HCEC 1CT (cell line): ENCODE measurements at regions not wholly inside any gene's neighbourhood (a gene's known extent, or its start where the extent isn't known, plus 50 kb on each side); places are given as distances from the start of the nearest gene placed in this dataset.
"Not testable (repeated sequence)": the region's sequence is repeated elsewhere in the genome, so short reads cannot be mapped to it uniquely, and the experiment has no call there.

Experiments used
- DNase-seq: peaks from one replicate; pipeline ENCODE4 v3.0.0-alpha.2; 2017

DNA sequence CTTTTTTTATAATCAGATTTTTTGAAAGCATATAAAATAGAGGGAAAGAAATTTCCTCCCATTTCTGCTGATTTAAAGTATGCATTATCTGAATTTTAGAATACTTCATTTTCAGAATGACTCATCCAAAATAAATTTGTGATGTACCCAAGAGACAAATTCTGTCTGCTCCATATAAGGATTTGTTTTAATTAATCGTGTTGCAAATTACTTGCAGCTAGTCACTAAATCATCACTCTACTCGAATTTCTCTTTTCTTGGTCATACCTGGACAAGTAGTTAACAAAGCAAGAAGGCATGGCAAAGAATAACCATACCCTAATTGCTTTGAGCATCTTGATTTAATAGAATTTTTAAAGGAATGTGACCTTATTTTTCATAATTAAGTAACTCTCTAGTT lies 284.1 kb upstream of the GRAMD2B start:
- DNase-seq, result peak; percentile 47

DNA sequence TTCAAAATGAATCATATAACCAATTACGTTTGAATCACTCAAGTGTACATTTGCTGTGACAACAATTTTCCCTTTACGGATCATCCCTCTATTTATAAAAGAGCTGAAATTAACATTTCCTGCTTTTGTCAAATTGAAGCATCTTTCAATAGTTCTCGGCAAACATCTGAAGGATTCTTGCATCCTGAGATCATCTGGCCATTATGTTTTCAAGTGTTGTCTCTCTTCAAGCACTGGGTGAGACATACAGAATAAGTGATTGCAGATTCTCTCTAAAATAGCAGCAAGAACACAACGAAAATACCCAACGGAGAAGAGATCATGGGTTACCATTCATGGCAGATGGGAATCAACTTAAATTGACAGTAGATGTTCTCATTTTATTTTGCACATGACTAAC lies 283.4 kb upstream of the GRAMD2B start:
- peak; percentile 68 for DNase-seq

GRCh38 chr5:126143622-126144021 lies 279.6 kb upstream of the GRAMD2B start:
- DNase-seq, result no peak

GRCh38 chr5:126150319-126150718 lies 272.9 kb upstream of the GRAMD2B start:
- DNase-seq, result not testable (repeated sequence)

DNA sequence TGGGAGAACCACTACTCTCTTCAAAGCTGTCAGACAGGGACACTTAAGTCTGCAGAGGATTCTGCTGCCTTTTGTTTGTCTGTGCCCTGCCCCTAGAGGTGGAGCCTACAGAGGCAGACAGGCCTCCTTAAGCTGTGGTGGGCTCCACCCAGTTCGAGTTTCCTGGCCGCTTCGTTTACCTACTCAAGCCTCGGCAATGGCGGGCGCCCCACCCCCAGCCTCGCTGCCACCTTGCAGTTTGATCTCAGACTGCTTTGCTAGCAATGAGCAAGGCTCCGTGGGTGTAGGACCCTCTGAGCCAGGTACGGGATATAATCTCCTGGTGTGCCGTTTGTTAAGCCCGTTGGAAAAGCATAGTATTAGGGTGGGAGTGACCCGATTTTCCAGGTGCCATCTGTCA lies 267.9 kb upstream of the GRAMD2B start:
- not testable (repeated sequence) for DNase-seq

DNA sequence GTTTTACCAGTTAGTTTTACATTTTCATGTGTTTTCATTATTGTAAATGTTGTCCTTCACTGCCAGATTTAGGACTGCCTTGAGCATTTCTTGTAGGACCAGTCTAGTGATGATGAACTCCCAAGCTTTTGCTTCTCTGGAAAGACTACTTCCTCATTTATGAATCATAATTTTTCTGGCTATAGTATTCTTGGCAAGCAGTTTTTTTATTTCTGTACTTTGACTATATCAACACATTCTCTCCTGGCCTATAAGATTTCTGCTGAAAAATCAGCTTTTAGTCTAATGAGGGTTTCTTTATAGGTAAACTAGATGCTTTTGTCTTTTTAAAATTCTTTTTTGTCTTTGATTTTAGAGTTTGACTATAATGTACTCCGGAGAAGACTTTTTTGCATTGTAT lies 256.8 kb upstream of the GRAMD2B start:
- no peak for DNase-seq

GRCh38 chr5:126168785-126169184 lies 254.4 kb upstream of the GRAMD2B start:
- no peak for DNase-seq

- DNase-seq, result no peak
Measured at GRCh38 chr5:126171916-126172315, 251.3 kb upstream of the GRAMD2B start.

DNA sequence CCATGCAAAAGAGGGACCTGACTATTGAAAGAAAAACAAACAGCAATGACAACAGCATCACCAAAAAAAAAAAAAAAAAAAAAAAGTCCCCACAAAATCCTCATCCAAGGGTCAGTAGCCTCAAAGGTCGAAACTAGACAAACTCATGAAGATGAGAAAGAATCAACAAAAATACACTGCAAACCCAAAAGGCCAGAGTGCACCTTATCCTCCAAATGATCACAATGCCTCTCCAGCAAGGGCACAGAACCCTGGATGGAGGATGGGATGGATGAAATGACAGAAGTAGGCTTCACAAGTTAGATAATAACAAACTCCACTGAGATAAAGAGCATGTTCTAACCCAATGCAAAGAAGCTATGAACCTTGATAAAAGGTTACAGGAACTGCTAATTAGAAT lies 250.4 kb upstream of the GRAMD2B start:
- DNase-seq, result no peak

DNA sequence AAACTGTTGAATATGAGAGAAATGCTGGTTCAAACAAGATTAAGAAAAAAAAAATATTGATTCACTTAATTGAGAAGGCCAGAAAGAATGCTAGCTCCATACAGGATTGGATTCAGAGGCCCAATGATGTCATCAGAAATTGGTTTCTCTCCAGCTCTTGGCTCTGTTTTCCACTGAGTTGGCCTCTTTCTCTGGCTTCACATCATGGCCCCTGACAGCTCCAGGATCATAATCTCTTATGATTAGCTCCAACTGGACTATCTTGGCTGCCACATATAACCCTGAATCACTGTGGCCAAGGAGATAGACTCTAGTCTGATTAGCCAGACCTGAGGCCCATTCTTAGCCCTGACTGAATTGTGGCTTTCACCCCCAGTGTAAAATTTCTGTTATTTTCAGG lies 244.7 kb upstream of the GRAMD2B start:
- peak; percentile 4 for DNase-seq

- DNase-seq, result no peak
Measured at GRCh38 chr5:126182971-126183695, 240.1 kb upstream of the GRAMD2B start.

DNA sequence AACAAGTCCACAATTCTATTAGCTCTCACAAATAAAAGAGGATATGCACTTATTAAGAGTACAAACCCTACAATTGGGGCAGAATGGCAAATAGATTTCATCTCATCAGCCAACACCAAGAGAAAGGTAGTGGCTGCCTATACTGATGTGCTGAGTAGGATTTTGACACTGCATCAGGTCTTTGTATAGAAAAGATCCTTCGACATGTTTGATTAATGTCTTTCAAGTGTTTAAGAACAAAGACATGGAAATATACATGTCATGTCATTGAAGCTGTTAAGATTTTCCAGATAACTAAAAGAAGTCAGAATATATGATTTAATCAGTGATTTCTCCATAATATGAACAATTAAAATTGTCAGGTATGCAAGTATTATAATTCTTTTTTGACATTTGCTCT lies 238.7 kb upstream of the GRAMD2B start:
- DNase-seq, result no peak

GRCh38 chr5:126186210-126186609 lies 237.0 kb upstream of the GRAMD2B start:
- no peak for DNase-seq

- no peak for DNase-seq
Measured at GRCh38 chr5:126188804-126189203, 234.4 kb upstream of the GRAMD2B start.

DNA sequence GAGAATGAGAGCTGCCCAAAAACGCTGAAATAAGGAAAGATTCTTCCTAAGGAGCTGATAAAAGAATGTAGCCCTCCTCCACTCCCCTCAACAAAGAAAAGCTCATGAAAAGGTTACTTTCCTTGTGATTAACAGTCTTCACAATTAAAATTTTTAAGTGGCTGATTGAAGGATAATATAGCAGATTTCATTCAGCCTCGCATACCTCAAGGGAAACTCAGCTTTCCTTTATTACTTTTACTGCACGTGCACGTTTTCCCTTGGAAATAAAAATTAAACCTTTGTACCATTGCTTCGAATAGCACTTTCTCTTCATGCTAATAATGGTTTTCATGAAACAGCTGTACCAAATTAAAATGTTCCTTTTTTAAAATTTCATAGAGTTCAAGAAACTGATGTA lies 234.0 kb upstream of the GRAMD2B start:
- no peak for DNase-seq

DNA sequence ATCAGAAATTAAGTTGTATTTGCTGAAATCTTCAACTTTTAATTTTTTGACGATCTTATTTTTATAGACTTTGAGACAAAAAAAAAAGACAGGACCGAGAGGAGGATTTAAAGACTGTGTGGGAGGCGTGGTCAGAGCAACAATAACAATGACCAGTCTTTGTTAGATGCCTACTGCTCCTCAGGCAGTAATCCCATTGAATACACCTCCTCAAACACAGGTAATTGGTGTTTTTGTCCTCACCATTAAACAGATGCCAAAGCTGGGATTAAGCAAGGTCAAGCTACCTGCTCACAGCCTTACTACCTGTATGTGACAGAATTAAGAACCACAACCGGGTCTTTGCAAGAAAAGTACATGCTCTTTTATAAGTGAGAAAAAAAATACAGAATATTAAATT lies 233.3 kb upstream of the GRAMD2B start:
- no peak for DNase-seq

GRCh38 chr5:126192226-126192625 lies 231.0 kb upstream of the GRAMD2B start:
- no peak for DNase-seq

DNA sequence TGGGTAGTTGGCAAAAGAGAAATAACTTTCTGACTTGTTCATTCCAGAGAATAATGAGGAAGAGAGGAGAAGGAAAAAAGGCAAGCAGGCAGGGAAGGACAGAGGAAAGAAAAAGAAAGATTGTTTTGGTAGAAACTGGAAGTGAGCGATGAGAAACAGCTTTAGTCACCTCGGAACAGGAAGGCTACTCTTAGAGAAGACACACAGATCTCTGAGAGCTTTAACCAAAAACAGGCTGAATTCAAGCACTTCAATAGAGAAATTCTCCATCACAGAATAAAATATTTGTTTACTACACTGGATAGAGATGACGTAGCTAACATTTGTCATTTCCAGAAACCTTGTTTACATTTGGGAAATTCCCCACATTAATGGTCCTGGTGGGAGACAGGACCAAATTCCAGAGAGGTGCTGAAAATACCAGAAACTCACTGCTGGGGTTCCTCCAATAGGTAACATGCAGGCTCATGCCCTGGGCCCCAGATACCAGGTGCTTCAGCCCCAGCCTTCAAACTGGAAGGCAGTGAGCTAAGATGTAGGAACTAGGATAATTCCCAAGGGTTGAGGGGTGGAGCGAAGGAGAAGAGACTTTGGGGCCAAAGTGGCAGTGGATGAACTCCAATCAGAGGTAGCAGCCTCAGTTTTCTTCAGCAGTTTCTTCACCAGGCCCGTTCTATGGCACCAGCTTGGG lies 227.7 kb upstream of the GRAMD2B start:
- no peak for DNase-seq

DNA sequence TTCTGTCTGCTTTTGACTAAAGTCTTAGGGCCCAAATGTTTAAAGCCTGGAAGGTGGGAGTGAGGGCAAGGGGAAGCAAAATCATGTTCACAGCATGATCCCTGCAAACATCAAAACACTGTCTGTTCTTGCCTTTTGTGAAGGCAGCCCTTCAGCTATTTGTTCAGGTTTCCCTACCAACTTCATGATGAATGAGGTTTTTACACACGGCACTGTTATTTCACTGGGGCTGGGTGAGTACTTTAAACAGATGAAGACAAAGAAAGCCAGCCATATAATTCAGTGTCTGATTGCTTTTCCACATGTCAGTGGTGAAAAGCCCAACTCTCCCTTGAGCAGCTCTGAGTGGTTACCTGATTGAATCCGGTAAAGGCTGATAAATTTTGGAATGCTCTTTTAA lies 224.7 kb upstream of the GRAMD2B start:
- no peak for DNase-seq

GRCh38 chr5:126199467-126199866 lies 223.7 kb upstream of the GRAMD2B start:
- DNase-seq, result no peak

DNA sequence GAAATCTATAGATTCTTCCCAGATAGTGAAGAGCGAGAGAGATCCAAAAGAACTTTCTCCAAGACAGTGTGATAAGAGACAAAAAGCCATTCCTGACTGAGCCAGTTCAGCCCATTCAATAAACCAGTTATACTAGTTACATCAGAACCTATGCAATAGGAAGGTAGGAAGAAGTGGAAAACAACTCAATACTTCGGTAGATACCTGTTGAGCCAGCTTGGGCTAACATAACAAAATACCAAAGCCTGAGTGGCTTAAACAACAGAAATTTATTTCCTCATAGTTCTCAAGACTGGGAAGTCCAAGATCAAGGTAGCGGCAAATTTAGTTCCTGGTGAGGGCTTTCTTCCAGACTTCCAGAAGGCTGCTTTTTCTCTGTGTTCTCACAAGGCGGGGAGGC lies 214.5 kb upstream of the GRAMD2B start:
- no peak for DNase-seq

DNA sequence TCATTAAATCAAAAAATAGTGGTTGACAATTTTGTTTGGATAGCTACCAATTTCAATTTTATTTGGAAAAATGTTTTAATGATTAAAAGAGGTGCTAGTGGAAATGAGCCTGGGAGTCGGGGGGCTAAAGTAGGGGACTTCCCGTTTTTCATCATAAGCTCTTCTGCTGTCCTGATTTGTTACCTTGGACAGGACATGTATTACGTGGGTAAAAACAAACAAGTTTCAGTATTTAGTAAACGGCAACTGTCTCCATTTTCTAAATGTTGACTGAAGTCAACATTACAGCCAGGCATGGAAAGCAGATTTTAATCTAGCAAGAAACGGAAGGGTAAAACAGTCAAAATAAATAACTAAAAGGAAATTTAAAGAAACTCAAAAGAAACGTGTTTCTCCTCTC lies 212.3 kb upstream of the GRAMD2B start:
- no peak for DNase-seq

DNA sequence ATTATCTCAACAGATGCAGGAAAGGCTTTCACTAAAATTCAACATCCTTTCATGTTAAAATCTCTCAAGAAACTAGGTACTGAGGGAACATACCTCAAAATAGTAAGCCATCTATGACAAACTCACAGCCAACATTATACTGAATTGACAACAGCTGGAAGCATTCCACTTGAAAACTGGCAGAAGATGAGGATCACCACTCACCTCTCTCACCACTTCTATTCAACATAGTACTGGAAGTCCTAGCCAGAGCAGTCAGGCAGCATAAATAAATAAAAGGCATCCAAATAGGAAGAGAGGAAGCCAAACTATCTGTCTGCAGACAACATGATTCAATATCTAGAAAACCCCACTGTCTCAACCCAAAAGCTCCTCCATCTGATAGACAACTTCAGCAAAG lies 203.6 kb upstream of the GRAMD2B start:
- DNase-seq, result no peak

DNA sequence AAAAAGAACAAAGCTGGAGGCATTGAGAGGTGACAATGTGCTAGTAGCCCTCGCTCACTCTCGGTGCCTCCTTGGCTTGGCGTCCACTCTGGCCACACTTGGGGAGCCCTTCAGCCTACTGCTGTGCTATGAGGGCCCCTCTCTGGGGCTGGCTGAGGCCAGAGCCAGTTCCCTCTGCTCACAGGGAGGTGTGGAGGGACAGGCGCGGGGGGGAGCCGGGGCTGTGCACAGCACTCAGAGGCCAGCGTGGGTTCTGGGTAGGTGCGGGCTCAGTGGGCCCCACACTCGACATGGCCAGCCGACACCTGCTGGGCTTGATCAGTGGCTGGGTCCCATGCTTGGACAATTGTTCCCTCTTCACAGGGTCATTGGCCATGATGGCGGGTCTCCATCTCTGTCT lies 202.5 kb upstream of the GRAMD2B start:
- DNase-seq, result no peak

GRCh38 chr5:126228934-126229333 lies 194.3 kb upstream of the GRAMD2B start:
- no peak for DNase-seq
